ENCODE measurements at regions not wholly inside any gene's neighbourhood (a gene's known extent, or its start where the extent isn't known, plus 50 kb on each side); places are given as distances from the start of the nearest gene placed in this dataset.
"Not testable (repeated sequence)": the region's sequence is repeated elsewhere in the genome, so short reads cannot be mapped to it uniquely, and the experiment has no call there.

DNA sequence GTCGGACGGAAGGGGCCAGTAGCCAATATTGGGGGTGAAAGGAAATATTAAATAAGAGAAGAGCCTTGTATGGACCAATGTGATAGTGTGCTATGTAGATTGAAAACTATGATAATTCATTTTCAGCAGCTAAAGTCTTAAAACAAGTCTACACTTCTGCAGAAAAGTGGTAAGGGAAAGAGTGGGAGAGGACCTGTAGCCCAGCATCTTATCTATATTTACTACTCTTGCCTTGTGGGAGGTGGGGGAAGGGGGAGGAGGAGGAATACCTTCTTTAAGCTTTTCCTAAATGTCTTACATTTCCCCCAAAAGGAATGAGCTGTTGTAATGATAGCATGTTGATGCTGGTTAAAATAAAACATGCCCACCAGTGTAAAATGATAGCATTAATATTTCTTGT, 220.0 kb upstream of the SPRY1 start:
- Histone ChIP-seq H3K4me3 (no peak overlapping the region), H3K9me3 (no peaks in the 10 kb centered on the region), H3K4me1 (no peaks in the 10 kb centered on the region), H3K36me3 (no peaks in the 10 kb centered on the region), H3K27me3 (no peaks in the 10 kb centered on the region), H3K27ac (no peak overlapping the region)
- in situ Hi-C loops (cut with MboI; ENCODE audit: low sequenced_read_pairs in 4 of 4), result no loop called here
- ATAC-seq, result no peak
- intact Hi-C loops (cut with DNase I; ENCODE audit: low total_unique reads), result no loop called here
- no peak for DNase-seq
- no peak for TF ChIP-seq POLR2A (IDR thresholded peaks at IDR 0.05)
- TF ChIP-seq, protein P1, sequence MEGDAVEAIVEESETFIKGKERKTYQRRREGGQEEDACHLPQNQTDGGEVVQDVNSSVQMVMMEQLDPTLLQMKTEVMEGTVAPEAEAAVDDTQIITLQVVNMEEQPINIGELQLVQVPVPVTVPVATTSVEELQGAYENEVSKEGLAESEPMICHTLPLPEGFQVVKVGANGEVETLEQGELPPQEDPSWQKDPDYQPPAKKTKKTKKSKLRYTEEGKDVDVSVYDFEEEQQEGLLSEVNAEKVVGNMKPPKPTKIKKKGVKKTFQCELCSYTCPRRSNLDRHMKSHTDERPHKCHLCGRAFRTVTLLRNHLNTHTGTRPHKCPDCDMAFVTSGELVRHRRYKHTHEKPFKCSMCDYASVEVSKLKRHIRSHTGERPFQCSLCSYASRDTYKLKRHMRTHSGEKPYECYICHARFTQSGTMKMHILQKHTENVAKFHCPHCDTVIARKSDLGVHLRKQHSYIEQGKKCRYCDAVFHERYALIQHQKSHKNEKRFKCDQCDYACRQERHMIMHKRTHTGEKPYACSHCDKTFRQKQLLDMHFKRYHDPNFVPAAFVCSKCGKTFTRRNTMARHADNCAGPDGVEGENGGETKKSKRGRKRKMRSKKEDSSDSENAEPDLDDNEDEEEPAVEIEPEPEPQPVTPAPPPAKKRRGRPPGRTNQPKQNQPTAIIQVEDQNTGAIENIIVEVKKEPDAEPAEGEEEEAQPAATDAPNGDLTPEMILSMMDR (IDR thresholded peaks at IDR 0.05 in 4 of 5, conservative IDR thresholded peaks at IDR 0.05 in 1 of 5), result no peak

DNA sequence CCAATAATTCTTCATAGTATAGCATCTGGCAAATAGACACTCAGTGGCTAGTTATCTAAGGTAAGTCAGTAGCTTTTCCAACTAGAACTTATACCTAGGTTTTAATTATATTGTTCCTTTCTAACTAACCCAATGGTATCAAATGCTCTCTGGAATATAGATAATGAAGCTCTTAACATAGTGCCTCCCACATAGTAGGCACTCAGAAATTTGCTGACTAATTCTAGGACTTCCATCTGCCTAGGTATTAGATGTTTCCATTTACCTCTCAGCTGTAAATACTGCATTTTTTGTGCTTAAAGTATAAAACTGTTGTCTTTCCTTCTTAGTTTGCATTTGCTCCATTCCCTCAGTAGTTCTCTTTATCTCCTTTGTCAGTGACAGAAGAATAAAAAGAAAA, 214.3 kb upstream of the SPRY1 start:
- Histone ChIP-seq H3K27ac (no peak overlapping the region), H3K4me3 (no peak overlapping the region), H3K9me3 (no peaks in the 10 kb centered on the region), H3K4me1 (no peaks in the 10 kb centered on the region), H3K36me3 (no peaks in the 10 kb centered on the region), H3K27me3 (no peaks in the 10 kb centered on the region)
- no peak for DNase-seq
- in situ Hi-C loops (cut with MboI; ENCODE audit: low sequenced_read_pairs in 4 of 4) (no loop called here), intact Hi-C loops (cut with DNase I; ENCODE audit: low total_unique reads) (no loop called here)
- no peak for ATAC-seq
- TF ChIP-seq POLR2A (IDR thresholded peaks at IDR 0.05), result no peak
- TF ChIP-seq, protein P1 (IDR thresholded peaks at IDR 0.05 in 4 of 5, conservative IDR thresholded peaks at IDR 0.05 in 1 of 5), result no peak

DNA sequence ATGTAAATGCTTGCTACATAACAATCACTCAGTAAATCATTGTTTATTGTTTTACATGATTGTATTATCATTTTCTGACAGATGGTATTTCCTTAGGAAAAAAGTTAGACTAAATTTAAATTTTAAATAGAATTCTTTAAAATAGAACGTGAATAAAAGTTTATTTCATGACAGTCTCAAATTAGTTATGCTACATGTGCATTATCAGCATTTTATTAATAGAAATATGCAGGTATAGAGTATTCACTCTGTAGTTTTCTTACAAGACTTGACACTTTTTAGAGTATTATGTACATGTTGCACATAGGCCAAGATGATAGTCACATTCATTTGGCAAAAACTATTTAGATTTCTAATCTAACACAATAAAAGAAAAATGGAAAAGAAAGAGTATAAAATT, 213.3 kb upstream of the SPRY1 start:
- ATAC-seq (no peak), DNase-seq (no peak)
- Histone ChIP-seq H3K9me3 (no peaks in the 10 kb centered on the region), H3K36me3 (no peaks in the 10 kb centered on the region), H3K4me1 (no peaks in the 10 kb centered on the region), H3K27me3 (no peaks in the 10 kb centered on the region), H3K27ac (no peak overlapping the region), H3K4me3 (no peak overlapping the region)
- intact Hi-C loops (cut with DNase I; ENCODE audit: low total_unique reads) (no loop called here), in situ Hi-C loops (cut with MboI; ENCODE audit: low sequenced_read_pairs in 4 of 4) (no loop called here)
- TF ChIP-seq, protein P1 (IDR thresholded peaks at IDR 0.05 in 4 of 5, conservative IDR thresholded peaks at IDR 0.05 in 1 of 5), result no peak

DNA sequence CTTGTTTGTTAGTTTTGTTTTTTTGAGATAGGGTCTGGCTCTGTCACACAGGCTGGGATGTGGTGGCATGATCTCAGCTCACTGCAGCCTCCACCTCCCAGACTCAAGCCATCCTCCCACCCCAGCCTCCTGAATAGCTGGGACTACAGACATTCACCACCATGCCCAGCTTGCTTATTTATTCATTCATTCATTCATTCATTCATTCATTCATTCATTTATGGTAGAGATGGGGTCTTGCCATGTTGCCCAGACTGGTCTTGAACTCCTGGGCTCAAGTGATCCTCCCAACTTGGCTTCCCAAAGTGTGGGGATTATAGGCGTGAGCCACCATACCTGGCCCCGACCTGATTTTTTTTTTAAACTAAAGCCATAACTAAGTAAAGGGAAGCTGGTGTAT, 212.8 kb upstream of the SPRY1 start:
- H3K36me3 ChIP-seq; intact Hi-C loops (cut with DNase I; ENCODE audit: low total_unique reads); ATAC-seq; H3K4me3 ChIP-seq; H3K27me3 ChIP-seq; H3K27ac ChIP-seq; in situ Hi-C loops (cut with MboI; ENCODE audit: low sequenced_read_pairs in 4 of 4); H3K4me1 ChIP-seq; H3K9me3 ChIP-seq; DNase-seq: not testable (repeated sequence)

DNA sequence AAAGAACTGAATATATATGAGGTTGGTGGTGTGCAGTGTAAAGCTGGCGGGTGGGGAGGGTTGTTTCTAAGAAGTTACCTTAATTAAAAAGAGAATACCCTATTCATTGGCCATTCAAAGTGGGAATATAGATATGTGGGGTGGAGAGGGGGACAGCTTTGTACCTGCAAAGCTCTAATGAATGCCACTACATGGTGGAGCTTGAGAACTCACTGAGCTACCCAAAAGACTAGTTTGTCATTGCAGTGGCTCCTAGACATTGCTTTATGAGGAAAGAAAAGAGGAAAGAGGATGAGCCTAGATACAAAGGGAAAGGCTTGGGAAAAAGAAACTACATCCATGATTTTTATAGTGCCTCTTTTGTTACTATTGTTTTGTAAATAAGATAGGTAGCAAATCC, 209.9 kb upstream of the SPRY1 start:
- Histone ChIP-seq H3K36me3 (no peaks in the 10 kb centered on the region), H3K9me3 (no peaks in the 10 kb centered on the region), H3K27ac (no peak overlapping the region), H3K4me1 (no peaks in the 10 kb centered on the region), H3K27me3 (no peaks in the 10 kb centered on the region), H3K4me3 (no peak overlapping the region)
- in situ Hi-C loops (cut with MboI; ENCODE audit: low sequenced_read_pairs in 4 of 4), result no loop called here
- DNase-seq (no peak), ATAC-seq (no peak)
- intact Hi-C loops (cut with DNase I; ENCODE audit: low total_unique reads), result no loop called here
- TF ChIP-seq, protein P1 (IDR thresholded peaks at IDR 0.05 in 4 of 5, conservative IDR thresholded peaks at IDR 0.05 in 1 of 5), result no peak
- no peak for TF ChIP-seq POLR2A (IDR thresholded peaks at IDR 0.05)

Data from gastrocnemius medialis (tissue), 4 donors.